Body of pancreas (tissue), 4 donors: ENCODE measurements at regions not wholly inside any gene's neighbourhood (a gene's known extent, or its start where the extent isn't known, plus 50 kb on each side); places are given as distances from the start of the nearest gene placed in this dataset.

Experiments used
- ATAC-seq: fragments of 150-250 bp; one replicate; pipeline ENCODE4 v1.9.1; 2016
- DNase-seq, 4 donors: peaks; one replicate each; pipeline ENCODE4 v3.0.0-alpha.2; 2019
- H3K27ac ChIP-seq, 4 donors: fragments of 200-600 bp; sonication (generic); 1 replicate in 3 of 4; 2 replicates in 1 of 4; pipeline versions ENCODE4 v1.5.1 to v1.6.1; 2016 to 2019; ENCODE audit warnings: mild to moderate bottlenecking in 1 of 4, mixed read lengths in 1 of 4, moderate library complexity in 1 of 4
- H3K27me3 ChIP-seq, 2 donors: fragments of 200-600 bp; sonication (generic); one replicate each; pipeline ENCODE4 v1.6.0; 2016; ENCODE audit warnings: mild to moderate bottlenecking in 1 of 2
- H3K36me3 ChIP-seq, 2 donors: fragments of 200-600 bp; sonication (generic); replicated peaks in 1 of 2; 2 replicates each; pipeline ENCODE4 v1.5.1; 2016; ENCODE audit warnings: low read depth in 2 of 2; ENCODE audit not compliant: insufficient read depth in 1 of 2
- H3K4me1 ChIP-seq: fragments of 200-600 bp; sonication (generic); one replicate; pipeline ENCODE4 v1.6.0; 2016
- H3K4me3 ChIP-seq, 2 donors: fragments of 200-600 bp; sonication (generic); 1 replicate in 1 of 2; 2 replicates in 1 of 2; pipeline ENCODE4 v1.5.1; 2016 to 2019
- H3K9me3 ChIP-seq, 3 donors: fragments of 200-600 bp; sonication (generic); 1 replicate in 2 of 3; 2 replicates in 1 of 3; pipeline ENCODE4 v1.5.1; 2016
- CTCF ChIP-seq, 7 experiments: fragments of 450-650 bp in 4 of 7; fragments of 200-600 bp in 3 of 7; sonication (generic) in 3 of 7; IDR thresholded peaks; one replicate each; pipeline ENCODE4 v1.5.1; 2016 to 2019; ENCODE audit warnings: antibody characterized with exemption in 7 of 7
- POLR2A ChIP-seq, 3 donors: fragments of 450-650 bp; IDR thresholded peaks; one replicate each; pipeline ENCODE4 v1.6.1; 2016; ENCODE audit warnings: antibody characterized with exemption in 3 of 3, mild to moderate bottlenecking in 2 of 3
- WGBS, 2 donors: methylation state at CpG; one replicate each; pipeline ENCODE4 v1.1.5; 2017; 5-methylcytosine and 5-hydroxymethylcytosine counted together
- intact Hi-C: fragments of 100-400 bp; cut with DNase I; formaldehyde crosslinking; loops from one replicate; pipeline ENCODE4 v1.15.1; 2023

DNA sequence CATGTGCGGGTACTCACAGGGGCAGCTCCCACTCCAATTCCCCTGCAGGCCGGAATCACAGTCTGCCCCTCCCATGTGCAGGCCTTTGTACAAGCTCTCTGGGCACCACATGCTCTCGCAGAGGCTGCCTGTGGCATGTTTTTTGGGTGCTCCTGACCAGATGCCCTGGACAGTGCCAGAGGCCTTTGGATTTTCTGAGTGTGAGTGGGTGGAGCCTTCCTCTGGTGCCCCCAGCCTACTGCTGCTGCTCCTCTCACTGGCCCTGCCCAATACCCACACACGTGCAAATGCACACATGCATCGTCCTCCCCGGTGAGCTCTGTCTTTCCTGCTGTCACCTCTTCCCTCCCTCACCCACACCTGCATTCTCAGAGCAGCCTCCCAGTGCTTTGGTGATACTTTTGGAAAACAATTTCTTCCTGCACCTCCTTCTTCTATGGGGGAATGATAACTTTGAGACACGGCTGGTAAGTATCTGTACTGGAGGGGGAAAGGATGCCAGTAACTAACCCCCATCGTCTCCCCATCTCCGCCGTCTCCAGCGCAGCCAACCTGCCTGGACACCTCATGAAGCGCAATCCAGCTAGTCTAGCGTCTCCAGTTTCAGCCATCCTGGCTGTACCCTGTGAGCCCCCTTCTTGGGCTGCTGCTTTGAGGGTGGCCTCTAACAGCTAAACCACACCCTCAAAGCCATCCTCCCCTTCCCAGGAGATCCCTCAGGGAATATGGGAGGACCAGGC, 229.4 kb upstream of the TOPAZ1 start:
- H3K9me3 ChIP-seq: no peaks in the 10 kb centered on the region
- WGBS, 2 donors: 85% methylated on average over 13 of the region's 13 CpGs
- intact Hi-C loops: no loop called here
- H3K36me3 ChIP-seq: no peaks in the 10 kb centered on the region
- TF ChIP-seq POLR2A (IDR thresholded peaks at IDR 0.05) (no peak), CTCF (IDR thresholded peaks at IDR 0.05) (no peak)
- no peaks in the 10 kb centered on the region for H3K27me3 ChIP-seq
- no peak overlapping the region for H3K4me3 ChIP-seq
- no peak for ATAC-seq
- no peak overlapping the region for H3K27ac ChIP-seq
- DNase-seq: no peak
- no peaks in the 10 kb centered on the region for H3K4me1 ChIP-seq

- H3K9me3 ChIP-seq: no peaks in the 10 kb centered on the region
- no peak overlapping the region for H3K27ac ChIP-seq
- no peaks in the 10 kb centered on the region for H3K27me3 ChIP-seq
- ATAC-seq (no peak), DNase-seq (no peak)
- H3K36me3 ChIP-seq: no peaks in the 10 kb centered on the region
- no peaks in the 10 kb centered on the region for H3K4me1 ChIP-seq
- TF ChIP-seq CTCF (IDR thresholded peaks at IDR 0.05) (no peak), POLR2A (IDR thresholded peaks at IDR 0.05) (no peak)
- no peak overlapping the region for H3K4me3 ChIP-seq
- intact Hi-C loops: no loop called here
- 82 to 83% methylated on average over 4 to 11 of the region's 11 CpGs for WGBS, 2 donors
Measured at GRCh38 chr3:44013967-44014366, 227.7 kb upstream of the TOPAZ1 start.

DNA sequence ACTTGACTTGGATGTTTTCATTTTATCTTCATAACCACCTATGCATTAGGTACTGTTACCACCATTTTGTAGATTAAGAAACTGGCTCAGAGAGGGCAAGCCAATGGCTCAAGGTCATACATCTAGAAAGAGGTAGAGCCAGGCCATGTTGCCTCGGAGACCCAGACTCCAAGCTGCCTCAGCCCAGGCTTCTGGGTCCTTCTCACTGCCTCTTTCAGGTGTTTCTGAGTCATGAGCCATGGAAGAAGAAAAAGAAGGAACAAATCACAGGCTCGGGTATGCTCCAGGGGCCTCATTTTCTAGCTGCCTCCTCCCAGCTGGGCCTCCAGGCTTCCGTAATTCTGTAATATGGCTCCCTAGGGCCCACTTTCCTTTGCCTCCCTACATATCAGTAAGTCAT, 226.5 kb upstream of the TOPAZ1 start:
- 76 to 81% methylated on average over 3 of the region's 3 CpGs for WGBS, 2 donors
- Histone ChIP-seq H3K9me3 (no peaks in the 10 kb centered on the region), H3K27ac (no peak overlapping the region), H3K27me3 (no peaks in the 10 kb centered on the region), H3K36me3 (no peaks in the 10 kb centered on the region), H3K4me3 (no peak overlapping the region), H3K4me1 (no peaks in the 10 kb centered on the region)
- intact Hi-C loops: no loop called here
- DNase-seq: no peak
- TF ChIP-seq POLR2A (IDR thresholded peaks at IDR 0.05) (no peak), CTCF (IDR thresholded peaks at IDR 0.05) (no peak)
- no peak for ATAC-seq

GRCh38 chr3:44016818-44017217, 224.9 kb upstream of the TOPAZ1 start:
- WGBS, 2 donors: 70 to 72% methylated on average over 3 of the region's 3 CpGs
- DNase-seq (no peak), ATAC-seq (no peak)
- Histone ChIP-seq H3K36me3 (no peaks in the 10 kb centered on the region), H3K9me3 (no peaks in the 10 kb centered on the region), H3K4me3 (no peak overlapping the region), H3K27me3 (peaks cover 0 to 2% of the 10 kb centered on the region in 2 donors), H3K4me1 (peaks cover 3% of the 10 kb centered on the region), H3K27ac (no peak overlapping the region)
- no peak for TF ChIP-seq CTCF (IDR thresholded peaks at IDR 0.05)
- intact Hi-C loops: no loop called here

GRCh38 chr3:44018926-44019325, 222.8 kb upstream of the TOPAZ1 start:
- WGBS, 2 donors: 65 to 72% methylated on average over 9 of the region's 9 CpGs
- Histone ChIP-seq H3K27me3 (peaks cover 0 to 10% of the 10 kb centered on the region in 2 donors), H3K4me1 (peaks cover 9% of the 10 kb centered on the region), H3K9me3 (no peaks in the 10 kb centered on the region), H3K36me3 (no peaks in the 10 kb centered on the region), H3K27ac (no peak overlapping the region), H3K4me3 (no peak overlapping the region)
- ATAC-seq (no peak), DNase-seq (no peak)
- TF ChIP-seq POLR2A (IDR thresholded peaks at IDR 0.05) (no peak), CTCF (IDR thresholded peaks at IDR 0.05) (no peak)
- intact Hi-C loops: no loop called here
